ENCODE measurements at regions not wholly inside any gene's neighbourhood (a gene's known extent, or its start where the extent isn't known, plus 50 kb on each side); places are given as distances from the start of the nearest gene placed in this dataset.

- TF ChIP-seq POLR2A (IDR thresholded peaks at IDR 0.05) (no peak), CTCF (IDR thresholded peaks at IDR 0.05) (no peak)
Measured at GRCh38 chr9:109641372-109641659, 138.7 kb upstream of the PALM2AKAP2 start.
